HTR-8/SVneo (cell line): ENCODE measurements at regions not wholly inside any gene's neighbourhood (a gene's known extent, or its start where the extent isn't known, plus 50 kb on each side); places are given as distances from the start of the nearest gene placed in this dataset.

Experiments
- DNase-seq: peaks from one replicate; pipeline ENCODE4 v3.0.0; 2011; ENCODE audit warnings: low spot score, mixed read lengths; ENCODE audit not compliant: insufficient read length
- FAIRE-seq: peaks from 2 replicates; lab custom pipeline; 2011; peaks lifted over from hg19 to GRCh38; lab: Jason Lieb, UNC

DNA sequence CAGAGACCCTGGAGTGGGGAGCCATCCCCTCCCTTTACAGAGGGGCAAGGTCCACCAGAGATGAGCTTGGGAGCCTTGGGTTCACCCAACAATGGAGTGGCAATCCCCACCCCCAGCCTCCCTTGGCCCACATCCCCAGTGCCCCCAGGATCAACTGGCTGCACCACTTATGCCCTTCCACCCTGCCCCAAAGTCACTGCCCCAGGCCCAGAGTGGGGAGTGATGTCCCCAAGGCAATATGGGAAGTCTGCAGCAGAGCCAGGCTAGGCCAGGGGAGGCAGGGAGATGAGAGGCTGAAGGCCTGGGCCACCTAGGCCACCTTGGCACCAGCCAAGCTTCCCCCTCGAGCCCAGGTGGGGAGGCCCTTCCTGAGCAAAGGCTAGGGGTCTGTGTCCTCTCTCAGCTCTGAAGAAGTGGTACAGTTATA, 145.5 kb downstream of the SMAD6 start:
- DNase-seq (no peak), FAIRE-seq (no peak)

GRCh38 chr15:66848116-66848515, 146.1 kb downstream of the SMAD6 start:
- no peak for FAIRE-seq
- DNase-seq, result no peak

- FAIRE-seq (no peak), DNase-seq (no peak)
Observed at GRCh38 chr15:66848686-66849392, 146.8 kb downstream of the SMAD6 start.

DNA sequence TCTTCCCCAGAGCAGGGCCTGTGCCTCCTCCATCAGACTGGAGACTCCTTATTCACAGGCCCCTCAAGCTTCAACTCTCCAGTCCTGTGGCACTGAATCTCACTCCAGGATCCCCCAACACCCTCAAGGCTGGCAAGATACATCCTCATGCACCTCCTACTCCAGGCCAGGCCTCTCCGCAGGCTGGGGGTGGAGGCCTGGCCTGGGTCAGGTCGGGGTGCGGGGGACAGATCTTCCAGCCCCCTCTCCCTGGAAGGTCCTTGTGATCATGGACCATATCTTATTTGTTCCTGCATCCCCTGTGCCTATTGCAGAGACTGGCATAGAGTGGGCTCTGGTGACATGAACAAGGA, 147.3 kb downstream of the SMAD6 start:
- FAIRE-seq (no peak), DNase-seq (no peak)

- no peak for FAIRE-seq
- DNase-seq, result no peak
Observed at GRCh38 chr15:66849746-66850077, 147.7 kb downstream of the SMAD6 start.

DNA sequence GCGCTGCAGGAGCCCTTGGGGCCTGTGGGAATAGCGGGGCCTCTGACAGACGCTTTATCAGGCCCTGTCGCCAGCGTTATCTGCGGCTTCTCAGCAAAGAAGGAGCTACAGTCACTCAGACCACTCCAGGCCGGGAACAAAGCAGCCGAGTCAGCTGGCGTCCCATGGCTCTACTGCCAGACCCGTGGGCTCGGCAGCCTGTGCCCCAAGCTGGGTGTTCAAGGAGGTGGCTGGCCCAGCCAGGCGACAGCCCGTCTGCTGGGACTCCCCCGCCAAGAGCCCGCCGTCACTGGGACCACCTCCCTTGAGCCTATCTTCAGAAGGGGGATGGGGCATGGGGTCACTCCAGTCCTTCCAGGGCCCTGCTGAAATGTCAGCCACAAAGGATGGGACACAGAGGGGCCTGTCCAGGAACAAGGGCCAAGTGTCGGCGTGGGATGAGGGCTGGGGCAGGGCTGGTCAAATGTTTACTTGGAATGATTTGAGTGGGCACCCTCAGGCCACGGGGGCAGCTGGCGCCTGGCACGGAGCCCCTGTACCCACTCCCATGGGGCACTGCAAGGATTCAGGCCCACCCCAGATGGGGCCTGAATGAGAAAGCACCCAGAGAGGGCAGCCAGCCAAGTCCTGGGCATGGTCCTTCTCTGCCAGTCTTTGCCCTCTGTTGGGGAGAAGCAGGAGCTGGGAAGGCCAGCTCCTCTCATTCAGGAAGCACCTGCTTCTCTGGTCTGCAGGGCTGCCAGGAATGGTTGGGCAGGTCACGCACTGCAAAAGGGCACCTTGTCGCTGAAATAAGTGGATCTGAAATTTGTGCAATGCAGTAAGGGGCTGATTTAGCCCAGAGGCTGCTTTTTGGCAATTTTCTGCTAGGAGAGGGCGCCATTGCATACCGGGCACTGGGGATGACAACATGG, 148.3 kb downstream of the SMAD6 start:
- FAIRE-seq (no peak), DNase-seq (no peak)

DNA sequence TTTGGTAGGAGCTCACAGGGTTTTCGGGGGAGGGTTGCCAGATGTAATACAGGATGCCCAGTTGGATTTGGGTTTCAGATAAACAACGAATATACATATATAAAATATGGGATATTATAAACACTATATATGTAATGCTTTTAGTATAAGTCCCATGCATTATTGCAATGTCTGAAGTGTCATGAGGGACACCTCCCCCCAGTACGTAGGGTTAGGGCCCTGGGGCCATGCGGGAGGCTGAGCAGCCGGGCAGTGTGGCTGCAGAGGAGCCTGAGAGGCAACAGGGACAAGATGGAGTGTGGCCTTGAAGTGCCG, 148.9 kb downstream of the SMAD6 start:
- DNase-seq, result no peak
- no peak for FAIRE-seq

DNA sequence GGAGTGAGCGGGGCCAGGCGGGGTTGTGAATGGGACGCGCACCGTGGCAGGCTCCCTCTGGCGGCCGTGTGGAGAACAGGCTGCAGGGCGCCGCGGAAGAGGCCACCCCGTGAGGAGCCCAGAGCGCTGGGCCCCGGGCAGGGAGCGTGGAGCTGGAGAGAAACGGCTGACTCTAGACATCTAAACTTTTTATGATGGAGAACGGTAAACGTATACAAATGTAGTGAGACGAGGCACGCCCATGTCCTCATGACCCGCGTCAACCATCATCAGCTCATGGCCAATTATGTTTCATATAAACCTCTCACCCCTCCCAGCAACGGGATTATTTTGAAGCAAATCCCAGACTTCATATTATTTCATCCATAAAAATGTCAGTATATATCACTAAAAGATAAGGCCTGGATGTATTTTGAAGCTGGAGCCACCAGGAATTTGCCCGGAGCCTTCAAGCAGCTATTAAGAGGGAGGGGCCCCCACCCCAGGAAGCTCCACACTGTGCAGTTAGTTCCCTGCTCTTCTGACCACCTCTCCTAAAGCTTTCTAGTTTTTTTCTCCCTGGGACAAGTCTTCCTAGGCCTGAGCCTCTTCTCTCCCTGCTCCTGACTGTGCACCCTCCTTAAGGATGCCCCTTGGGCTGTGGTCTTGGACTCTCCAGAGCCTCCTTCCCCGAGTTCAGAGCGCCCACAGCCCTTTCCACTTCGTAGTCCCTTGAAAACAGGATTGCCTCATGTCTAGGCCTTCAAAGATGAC, 149.5 kb downstream of the SMAD6 start:
- FAIRE-seq, result no peak
- DNase-seq, result peak; percentile 76

DNA sequence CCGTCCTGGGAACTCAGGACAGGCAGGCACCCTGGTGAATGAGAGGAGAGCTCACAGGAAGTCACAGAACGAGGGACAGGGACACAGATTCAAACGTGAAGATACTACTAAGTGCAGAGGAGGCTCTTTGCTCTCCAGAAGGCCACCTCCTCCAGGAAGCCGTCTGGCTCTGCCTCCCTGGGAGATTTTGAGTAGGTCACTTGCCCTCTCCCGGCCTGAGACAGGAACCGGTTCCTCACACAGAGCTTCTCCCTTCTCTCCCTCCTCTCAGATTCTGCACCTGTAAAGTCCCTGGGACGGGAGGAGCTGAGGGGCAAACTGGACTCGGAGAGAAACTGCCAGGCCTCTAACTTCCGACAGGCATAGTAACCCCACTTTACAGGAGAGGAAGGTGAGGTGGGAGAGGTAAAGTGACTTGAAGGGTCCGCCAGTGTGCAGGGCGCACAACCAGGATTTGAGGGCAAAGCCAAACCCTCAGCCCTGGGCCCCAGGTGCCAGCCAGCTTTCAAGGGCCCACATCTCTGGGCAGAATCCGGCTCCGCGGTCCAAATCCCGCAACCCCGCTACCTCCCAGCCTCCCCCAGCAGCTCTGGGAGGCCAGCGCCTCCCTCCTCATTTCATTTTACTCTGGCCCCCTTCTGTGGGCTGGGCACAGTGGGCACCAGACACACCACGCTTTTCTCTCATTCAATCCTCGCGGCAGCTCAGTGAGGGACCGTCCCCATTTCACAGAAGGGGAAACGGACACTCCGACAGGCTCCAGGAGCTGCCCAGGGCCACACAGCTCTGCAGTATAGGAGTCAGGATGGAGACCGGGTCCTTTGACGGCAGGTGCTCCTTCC, 150.2 kb downstream of the SMAD6 start:
- DNase-seq, result no peak
- FAIRE-seq, result no peak

DNA sequence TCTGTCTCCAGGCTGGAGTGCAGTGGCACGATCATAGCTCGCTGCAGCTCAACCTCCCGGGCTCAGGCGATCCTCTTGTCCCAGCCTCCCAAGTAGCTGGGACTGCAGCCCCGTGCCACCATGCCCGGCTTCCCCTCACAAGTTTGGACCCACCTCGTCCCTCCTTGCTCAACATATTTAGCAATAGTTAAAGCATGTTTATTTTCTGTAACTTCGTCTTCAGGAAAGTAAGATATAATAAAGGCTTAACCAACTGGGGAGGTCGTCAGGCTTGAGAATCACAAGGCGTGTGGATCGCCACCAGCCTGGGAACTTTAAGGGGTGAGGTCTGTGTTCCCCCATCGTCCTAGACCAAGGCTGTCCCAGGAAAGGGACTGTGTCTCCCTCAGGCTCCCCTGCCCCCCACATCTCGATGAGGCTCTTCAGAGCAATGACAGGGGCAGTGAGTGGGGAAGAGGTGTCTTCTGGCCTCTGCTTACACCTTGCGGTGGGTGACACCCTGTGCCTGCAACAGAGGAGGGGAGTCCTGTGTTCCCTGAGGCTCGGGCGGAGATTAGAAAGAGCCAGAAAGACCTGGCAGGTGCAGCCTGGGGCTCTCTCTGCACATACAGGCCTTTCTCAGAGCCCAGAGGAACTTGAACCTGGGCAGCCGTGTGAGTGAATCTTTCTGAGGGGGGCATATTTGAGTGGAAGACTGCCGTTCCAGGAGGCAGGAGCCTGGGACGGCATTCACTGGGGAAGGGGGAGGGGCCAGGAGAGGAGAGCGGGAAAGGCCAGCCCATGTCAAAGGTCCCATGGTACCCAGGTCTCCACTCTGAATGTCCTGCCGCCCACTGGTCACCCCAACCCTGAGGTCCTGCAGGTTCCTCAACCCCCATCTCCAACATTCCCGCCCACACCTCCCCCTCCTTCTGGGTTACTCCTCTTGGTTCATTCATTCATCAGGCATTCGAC, 152.3 kb downstream of the SMAD6 start:
- FAIRE-seq (no peak), DNase-seq (no peak)

DNA sequence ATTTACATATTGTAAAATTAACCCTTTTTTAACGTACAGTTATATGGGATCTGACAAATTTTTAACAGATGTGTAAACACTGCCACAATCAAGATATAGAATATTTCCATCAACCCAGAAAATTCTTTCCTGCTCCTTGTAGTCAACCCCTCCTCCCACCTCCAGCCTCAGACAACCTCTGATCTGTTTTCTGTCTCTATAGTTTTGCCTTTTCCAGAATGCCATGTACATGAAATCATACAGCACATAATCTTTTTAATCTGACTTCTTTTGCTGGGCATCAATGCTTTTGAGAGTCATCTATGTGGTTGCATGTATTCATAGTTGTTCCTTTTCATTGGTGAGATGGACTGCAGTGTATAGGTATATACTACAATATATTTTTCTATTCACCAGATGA, 153.0 kb downstream of the SMAD6 start:
- DNase-seq (no peak), FAIRE-seq (no peak)

GRCh38 chr15:66857694-66858093, 155.7 kb downstream of the SMAD6 start:
- DNase-seq, result no peak
- FAIRE-seq, result no peak

- FAIRE-seq (no peak), DNase-seq (no peak)
Observed at GRCh38 chr15:66858423-66859207, 156.6 kb downstream of the SMAD6 start.

GRCh38 chr15:66859688-66860253, 157.7 kb downstream of the SMAD6 start:
- no peak for FAIRE-seq
- DNase-seq, result no peak

- FAIRE-seq (no peak), DNase-seq (no peak)
Observed at GRCh38 chr15:66860844-66861243, 158.8 kb downstream of the SMAD6 start.

GRCh38 chr15:66862111-66862939, 160.3 kb downstream of the SMAD6 start:
- FAIRE-seq (no peak), DNase-seq (no peak)

GRCh38 chr15:66862940-66863335, 160.9 kb downstream of the SMAD6 start:
- DNase-seq, result peak; percentile 68
- peak; percentile 44 for FAIRE-seq
